ENCODE measurements at regions not wholly inside any gene's neighbourhood (a gene's known extent, or its start where the extent isn't known, plus 50 kb on each side); places are given as distances from the start of the nearest gene placed in this dataset.
"Not testable (repeated sequence)": the region's sequence is repeated elsewhere in the genome, so short reads cannot be mapped to it uniquely, and the experiment has no call there.

DNA sequence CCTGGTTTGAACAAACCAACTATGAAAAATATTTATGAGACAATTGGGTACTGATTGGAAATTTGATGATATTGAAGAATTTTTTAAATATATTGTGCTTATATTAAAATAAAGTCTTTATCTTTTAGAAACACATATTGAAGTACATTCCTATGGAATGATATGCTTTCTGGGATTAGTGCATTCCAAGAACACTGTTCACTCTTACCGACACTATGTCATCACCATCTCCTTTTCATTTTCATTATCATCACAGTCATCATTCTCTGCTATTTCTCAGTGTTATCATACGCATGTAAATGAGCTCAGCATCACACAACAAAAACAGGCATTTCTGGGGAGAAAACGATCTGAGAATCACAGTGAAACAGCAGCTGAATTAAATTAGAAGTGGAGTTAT, 513.3 kb upstream of the CCDC196 start:
- DNase-seq: no peak

DNA sequence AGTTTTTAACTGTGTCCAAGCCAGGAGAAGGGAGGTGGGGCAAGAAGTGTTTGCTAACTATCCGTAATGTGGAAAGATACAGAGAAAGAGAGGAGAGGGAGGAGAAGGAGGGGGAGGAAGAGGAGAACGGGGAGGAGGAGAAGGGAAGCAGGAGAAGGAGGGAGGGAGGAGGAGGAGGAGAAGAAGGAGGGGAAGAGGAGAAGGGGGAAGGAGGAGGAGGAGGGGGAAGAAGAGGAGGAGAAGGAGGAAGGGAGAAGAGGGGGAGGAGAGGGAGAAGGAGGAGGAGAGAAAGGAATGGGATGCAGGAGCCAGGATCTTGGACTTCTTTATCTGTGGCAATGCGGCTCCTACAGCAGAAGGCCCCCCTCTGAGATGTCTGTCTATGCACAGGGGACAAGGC, 510.3 kb upstream of the CCDC196 start:
- no peak for DNase-seq

DNA sequence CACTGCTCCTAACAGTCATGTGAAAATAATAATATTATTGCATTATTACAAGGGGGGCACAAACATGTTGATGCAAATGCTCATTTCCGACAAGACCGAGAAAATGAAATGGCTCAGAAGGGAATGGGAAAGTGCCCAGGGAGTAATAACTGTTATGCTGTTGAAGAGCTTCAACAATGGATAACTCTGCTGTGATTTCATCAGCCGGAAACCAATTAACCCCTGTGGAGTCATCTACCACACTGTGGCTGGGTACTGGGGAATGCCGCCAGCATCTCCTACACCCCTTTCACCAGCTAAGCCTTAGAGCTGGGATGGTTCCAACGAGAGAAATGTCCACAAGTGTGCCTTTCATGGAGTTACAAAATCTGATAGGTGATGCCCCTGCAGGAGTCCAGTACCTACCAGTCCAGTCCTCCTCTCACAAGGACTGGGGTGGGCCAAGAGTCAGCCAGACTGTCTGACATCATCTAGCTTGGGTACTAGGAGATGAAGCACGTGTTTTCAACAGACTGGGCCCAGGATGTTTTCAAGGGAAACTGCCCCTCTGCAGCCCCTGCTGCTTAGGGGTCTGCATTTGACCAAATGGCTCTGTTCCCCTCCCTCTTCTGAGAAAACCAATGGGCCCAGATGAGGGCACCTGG, 509.3 kb upstream of the CCDC196 start:
- no peak for DNase-seq

DNA sequence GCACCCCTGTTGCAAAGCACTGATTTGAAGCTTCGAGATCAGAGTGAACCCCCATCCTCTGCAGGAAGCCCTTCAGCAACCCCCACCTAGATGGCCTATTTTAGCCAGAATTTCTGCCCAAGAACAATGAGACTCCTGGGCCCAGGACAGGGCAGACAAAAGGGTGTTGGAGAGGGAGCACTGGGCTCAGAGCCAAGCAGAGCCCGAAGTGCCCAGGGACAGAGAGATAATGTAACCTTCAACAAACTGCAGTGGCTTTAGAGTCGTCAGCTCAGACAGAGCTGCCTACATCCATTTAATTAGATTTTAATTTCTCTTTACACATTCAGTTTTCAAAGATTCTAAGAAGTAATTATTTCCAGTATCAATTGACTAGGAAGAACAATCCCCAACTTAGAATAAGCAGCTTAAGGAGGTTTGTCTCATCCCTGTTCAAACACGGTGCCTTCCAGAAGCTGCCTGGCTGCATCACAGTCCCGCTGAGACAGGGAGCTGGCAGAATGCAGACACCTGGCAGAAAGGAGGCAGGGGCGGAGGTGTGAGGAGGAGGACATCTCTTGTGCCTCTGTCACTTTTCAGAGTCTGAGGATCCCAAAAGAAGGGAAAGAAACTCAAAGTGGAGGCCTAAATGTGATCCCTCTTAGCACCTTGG, 504.9 kb upstream of the CCDC196 start:
- DNase-seq: no peak

DNA sequence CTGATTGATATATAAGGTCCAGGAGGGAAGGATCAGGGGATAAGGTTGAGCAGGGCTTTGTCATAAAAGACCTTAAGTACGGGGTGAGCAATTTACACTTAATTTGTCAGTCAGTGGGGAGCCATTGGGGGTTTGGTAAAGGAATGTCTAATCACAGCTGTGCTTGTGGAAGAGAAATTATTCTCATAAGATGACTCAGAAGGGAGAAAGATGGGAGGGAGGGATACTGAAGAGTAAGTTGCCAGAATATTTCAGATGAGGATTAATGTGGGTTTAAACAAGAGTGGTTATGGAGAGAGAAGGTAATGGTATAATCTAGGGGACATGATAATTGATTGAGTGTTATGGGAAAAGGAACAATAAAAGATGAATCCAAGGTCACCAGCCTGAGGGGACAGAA, 500.1 kb upstream of the CCDC196 start:
- no peak for DNase-seq

DNA sequence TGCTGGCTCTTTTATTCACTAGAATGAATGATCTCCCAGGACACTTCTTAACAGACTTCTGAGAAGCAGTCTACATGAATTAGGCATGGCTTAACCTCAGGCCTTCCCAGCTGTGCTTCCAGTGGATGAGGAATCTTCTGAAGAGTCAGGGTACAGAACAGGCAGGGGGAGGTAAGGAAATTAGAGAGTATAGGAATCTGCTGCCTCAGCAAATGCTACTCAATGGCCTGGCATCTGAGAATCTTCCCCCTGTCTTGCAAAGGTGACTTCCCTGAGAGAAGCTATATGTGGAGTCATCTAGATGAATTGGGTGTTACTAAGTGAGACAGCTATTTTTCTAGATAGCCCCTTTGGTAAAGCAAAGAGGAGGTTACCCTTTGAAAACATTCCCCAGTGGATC, 496.2 kb upstream of the CCDC196 start:
- DNase-seq: no peak

DNA sequence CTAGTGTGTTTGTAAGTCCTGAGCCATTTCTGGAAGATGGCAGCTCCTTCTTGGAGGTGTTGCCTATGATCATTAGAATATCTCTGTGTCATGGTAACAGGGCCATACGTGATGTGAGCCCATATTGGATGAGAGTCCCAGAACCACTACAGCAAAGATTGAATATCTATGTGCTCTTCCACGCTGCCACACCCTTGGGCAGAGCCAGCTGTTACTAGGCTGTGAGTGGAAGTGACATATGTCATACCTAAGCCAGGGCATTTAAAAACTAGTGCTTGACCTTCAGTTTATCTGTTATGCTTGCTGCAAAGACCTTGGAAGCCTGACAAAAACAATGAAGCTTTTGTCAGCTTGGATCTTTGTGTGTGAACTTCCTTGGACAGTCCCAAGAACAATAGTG, 495.1 kb upstream of the CCDC196 start:
- no peak for DNase-seq

DNA sequence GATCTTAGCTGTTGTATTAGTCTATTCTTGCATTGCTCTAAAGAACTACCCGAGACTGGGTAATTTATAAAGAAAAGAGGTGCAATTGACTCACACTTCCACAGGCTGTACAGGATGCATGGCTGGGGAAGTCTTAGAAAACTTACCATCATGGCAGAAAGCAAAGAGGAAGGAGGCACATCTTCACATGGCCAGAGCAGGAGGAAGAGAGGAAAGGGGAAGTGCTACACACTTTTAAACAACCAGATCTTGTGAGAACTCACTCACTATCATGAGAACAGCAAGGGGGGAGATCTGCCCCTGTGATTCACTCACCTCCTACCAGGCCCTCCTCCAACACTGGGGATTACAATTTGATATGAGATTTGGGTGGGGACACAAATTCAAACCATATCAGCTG, 494.2 kb upstream of the CCDC196 start:
- peak; percentile 85 for DNase-seq

DNA sequence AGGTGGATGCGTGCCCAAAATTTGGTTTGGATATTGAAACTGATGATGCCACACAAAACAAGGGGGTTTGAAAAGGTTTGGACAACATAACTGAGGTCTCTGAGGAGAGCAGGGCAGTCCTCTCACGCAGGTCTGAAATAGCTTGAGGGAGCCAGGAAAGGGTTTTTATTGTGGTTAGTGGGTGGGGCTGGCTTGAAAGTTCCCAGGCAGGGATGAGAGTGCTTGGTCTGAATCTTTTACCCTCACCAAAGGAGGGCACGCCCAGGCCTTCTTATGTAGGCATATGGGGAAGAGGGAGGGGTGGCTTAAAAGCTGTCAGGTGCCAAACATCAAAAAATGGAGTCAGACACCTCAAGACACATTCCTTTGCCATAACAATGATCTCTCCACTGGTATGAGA, 493.1 kb upstream of the CCDC196 start:
- no peak for DNase-seq

DNA sequence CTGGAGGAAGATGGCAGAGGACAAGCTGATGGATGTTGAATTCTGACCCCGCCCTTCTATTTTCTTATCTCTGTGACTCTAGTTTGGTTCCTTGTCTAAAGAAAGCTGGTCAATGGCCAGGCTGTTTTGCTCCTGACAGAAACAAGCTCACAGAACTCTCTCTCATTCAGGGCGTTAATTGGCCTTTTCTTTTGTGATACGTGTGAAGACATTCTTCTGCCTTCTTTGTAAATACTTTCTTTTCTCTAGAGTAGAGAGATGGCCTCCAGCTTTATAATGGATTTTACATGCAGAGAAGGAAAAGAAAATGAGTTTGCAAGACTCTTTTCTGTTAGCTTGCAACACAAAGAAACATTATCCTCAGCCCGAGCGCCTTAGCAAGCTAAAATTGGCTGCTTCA, 492.2 kb upstream of the CCDC196 start:
- no peak for DNase-seq

DNA sequence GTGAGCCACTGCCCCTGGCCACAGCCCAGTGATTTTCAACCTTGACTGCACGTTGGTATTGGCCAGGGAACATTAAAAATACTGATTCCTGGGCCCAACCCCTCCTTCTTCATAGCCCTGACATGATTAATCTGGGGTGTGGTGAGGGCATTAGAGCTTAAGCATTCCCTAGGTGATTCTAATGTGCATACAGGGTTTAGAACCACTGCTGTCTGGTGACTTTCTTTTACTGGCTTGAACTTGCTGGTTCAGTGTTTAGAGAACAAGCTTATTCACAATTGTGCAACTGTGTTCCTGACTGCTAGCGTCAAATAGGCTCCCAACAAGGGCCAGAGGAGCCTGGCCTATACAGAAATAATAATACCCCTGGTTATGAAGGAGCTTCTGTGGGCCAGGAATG, 488.8 kb upstream of the CCDC196 start:
- DNase-seq: no peak

DNA sequence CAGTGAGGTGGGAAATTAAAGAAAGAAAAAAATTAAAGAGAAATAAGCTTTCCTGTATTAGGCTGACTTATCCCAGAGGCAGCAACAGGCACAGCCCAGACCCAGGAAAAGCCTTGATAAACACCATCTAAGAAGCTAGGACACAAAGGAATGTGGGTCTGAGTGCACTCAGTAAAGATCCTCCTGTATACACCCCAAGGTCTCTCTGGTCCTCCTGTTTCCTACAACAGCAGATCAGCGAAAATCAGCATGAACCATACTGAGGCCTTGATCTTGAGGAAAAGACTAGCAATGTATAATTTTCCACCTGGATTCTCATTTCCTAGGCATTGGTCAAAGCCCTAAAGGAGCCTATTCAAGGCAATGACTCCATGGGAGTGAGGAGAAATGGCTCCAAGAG, 486.3 kb upstream of the CCDC196 start:
- no peak for DNase-seq

DNA sequence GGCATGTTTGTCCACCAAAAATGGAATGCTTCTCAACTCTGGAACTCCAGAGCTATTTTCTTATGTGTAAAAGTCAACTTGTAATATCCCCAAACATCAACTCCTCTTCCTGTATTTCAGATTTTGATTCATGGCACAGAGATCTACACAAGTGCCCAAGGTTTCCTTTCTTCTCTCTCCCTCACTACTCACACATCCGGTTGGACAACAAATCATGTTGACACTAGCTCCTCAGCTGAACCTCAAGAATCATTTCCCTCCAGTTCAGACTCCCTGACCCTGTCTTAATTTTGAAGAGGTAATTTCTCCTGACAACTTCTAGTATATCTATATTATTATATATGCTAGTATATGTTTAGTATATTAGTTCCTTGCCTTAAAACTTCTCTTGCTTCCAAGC, 485.4 kb upstream of the CCDC196 start:
- DNase-seq: peak; percentile 49

DNA sequence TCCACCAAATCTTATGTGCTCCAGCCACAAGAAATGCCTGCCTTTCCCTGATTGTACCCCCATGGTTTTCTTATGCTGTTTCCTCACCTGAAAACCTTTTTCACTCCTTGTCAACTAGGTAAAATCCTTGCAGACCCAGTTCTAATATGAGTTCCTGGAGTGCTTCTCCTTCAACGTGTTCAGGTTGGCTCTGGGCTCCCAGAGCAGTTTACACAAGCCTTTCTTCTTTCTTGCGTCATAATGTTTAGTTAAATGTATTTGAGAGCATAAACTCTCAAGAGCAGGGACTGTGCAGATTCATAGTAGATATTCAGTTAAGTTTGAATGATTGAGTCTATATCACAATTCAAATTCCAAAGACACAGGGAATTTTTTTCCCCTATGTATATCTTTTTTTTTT, 484.8 kb upstream of the CCDC196 start:
- DNase-seq: no peak

DNA sequence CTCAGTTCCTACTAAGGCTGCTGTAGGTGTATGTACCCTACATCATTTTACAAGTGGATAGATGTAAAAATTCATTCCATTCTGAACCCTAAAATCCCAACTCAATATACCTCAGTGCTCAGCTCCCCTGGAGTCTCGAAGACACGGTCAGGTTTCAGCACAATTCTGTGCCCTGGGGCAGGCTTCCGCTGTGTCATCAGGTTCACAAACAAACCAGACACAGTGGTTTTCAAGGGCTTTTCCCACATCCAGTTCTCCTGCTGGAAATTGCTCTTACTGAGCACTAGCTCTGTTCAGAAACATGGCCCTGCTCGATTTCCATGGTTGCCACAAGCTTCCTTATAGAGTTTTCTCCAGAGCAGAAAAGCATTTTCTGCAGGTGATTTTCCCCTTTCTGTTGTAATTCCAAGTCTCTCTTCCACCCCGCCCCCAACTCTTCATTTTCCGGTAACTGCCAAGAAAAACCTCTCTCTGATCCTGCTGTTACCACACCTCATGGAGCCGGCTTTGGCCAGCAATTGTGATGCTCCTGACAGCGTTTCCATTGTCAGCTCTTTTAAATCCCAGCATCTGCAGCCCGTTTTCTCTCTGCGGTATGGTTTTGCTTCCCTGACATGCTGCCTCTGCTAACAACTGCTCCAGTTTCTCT, 483.0 kb upstream of the CCDC196 start:
- DNase-seq: no peak

DNA sequence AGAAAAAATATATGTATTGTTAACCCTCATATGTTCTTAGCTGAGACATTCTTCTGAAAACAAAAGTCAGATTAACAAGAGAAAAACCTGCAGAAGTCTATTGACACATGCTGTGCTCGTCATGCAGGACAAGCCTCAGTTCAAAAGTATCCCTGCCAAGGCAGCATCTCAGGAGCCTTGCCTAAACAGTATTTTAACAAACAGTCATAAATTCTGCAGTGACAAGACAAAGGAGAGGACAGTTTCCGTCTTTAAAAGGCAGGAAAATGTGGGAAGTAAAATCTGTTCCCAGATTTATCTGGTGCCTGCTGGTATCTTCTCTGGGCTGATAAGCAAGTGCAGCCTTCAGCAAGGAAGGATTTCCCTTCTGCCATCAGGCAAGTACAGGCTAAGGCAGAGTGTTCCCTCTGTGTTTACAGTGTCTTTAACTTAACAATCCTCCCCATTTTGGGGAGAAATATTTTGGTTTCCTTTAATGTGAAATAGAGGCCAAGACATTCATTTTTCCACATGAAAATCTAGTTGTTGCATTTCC, 480.2 kb upstream of the CCDC196 start:
- no peak for DNase-seq

DNA sequence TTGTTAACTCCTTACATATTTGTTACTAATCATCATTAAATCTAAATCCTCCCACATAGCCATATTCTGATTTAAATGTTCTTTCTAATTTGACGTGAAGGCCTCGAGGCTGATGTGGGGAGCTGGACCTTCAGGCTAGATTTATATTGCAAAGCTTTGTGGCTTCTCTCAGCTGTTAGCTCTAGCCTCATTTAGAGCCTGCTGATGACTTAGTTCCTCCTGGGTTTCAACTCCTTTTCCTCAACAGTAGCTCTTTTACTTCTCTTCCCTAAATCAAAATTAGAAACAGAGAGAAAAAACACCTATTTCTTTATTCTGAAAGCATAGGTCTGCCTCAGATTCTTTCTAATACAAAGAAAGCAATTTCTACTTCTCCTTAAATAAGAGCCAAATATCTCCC, 477.5 kb upstream of the CCDC196 start:
- peak; percentile 85 for DNase-seq

DNA sequence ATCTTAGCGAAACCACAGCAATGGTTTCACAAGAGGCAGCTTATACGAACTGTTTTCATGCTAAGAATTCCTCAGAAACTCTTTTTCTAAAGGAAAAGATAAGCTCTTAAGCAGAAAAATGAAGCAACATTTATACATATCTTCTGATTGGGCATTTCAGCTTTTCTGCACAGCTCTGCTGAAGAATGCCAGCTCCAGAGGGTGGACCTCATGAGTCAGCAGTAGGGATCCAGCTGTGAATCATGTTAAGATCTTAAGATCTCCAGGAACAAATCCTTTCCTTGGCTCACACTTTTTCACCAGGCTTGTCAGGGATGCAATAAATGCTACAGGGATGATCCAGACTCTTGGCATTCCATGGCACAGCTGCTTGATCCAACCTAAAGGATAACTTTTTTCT, 477.1 kb upstream of the CCDC196 start:
- DNase-seq: peak; percentile 78

DNA sequence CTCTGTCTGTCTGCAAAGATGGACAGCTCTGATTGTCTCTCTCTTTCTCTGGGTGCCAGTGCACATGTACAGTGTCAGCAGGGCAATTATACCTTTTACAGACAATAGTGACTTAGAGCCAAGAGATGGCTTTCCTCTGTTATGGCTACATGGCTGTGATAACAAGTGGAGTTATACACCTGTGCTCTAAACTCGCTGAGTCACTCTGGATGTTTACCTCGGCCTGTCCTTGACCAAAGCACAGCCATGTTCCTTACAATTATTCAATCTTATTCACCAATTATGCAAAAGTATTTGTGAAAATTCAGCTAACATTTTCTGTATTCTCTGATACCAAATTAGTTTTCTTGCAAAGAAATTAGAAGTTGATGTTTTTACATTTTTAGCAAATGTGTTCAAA, 475.5 kb upstream of the CCDC196 start:
- no peak for DNase-seq

DNA sequence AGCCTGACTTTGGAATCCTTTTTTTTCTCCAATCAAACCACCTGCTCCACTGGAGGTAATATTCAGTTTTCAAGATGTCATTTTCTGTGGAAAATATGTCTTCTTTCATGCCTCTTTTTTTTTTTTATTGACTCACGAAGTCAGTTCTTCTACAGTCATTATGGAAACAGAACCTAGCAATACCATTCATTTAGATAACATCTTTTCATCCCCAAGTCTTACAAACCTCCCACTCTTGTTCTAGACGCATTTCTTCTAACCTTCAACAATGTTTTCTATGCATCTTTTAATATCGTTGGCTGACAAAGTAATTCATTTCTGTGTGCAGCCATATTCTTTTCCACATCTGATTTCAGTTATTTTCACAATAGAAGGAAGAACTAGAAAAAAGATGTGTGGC, 474.3 kb upstream of the CCDC196 start:
- no peak for DNase-seq

DNA sequence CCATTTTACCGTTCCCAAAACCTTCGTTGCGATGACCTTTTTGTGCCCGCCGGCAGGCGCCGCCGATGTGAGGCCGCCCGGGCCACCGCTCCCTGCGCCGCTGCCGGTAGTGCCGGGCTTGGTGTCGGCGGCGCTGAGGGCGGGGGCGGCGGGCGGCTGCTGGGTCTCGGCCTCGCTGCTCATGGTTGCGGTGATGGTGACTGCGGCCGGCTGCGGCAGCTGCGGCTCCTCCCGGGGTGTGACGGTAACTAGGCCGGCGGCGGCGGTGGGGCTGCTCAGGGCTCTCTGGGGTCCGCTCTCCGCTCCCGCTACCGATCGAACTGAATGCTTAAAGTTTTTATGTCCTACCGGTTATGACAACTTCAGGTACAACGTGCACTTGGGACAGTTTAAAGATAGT, 472.6 kb upstream of the CCDC196 start:
- DNase-seq: not testable (repeated sequence)

DNA sequence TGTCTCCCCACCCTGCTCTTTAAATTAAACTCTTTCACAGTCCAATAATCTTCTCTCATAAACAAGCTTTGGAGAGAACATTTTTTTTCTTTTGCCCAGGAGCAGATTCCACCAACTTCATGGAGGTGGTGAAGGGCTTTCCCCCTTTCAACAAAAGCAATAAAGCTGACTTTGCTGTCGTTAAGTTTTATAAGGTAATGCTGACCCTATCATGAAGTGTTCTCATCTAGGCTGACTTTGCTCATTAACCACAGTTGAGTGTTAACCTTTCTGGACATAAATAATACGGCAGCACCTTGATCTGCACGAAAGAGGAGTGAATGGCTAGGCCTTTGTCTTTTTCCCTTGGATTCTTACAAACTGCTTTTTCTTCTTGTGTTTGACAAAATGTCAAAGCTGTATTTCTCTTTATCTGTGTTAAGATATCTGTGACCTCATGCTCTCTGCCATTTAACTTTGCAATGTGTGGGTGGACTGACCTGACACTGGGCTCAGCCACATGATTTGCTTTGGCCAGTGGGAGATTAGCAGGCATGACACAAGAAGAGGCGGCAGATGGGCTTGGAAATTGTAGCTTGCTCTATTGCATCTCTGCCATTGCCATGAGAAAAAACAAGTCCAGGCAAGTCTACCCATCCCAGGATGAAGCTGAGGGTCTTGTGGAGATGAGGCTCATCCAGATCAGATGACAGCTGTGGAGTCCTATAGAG, 470.9 kb upstream of the CCDC196 start:
- DNase-seq: no peak

DNA sequence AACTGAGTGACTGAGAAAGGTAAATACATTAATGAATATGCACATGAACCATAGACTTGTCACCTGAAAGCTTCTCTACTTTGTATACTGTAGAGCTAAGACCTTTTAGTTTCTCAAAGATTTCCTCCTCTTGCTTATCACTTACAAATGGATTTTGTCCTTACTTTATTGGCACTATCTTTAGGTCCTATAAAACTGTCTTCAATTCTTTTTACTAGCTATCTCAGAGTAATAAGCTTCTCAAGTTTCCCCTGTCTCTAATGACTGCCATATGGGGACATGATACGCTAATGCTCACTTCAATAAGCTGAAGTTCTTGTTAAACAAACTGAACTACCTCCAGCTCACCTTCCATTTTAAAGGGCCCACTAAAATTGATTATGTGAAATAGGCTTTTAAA, 468.2 kb upstream of the CCDC196 start:
- no peak for DNase-seq

DNA sequence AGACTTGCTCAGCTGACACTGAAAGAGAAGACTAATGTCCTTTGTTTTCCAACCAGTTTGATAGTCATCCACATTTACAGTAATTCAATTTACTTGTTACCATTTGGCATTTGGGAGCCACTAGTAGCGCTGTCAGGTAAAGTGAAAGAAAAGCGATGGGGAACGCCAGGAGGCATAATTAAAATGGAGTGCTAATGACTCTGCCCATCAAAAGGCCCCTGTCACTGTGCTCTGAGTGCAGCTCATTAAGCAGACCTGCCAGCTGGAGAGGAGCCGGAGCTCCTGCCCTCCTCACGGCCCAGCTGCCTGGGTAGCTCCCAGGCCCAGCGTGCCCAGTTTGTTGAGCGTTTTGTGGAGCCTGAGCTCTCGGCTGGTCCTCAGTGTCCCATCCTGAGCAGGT, 463.6 kb upstream of the CCDC196 start:
- no peak for DNase-seq
